Psoas muscle (tissue), 7 donors: ENCODE measurements at regions not wholly inside any gene's neighbourhood (a gene's known extent, or its start where the extent isn't known, plus 50 kb on each side); places are given as distances from the start of the nearest gene placed in this dataset.

Source experiments
- ATAC-seq, 4 donors: fragments of 200-7000 bp; cut with Tn5 transposase; one replicate each; pipeline ENCODE4 v1.9.1; 2020; ENCODE audit warnings: moderate library complexity in 3 of 4, mild to moderate bottlenecking in 2 of 4
- DNase-seq, 2 donors: peaks; one replicate each; pipeline ENCODE4 v3.0.0-alpha.2; 2020
- H3K27ac ChIP-seq: fragments of 200-600 bp; one replicate; pipeline ENCODE4 v1.8.0; 2022
- H3K27me3 ChIP-seq, 3 donors: fragments of 200-600 bp in 1 of 3; one replicate each; pipeline versions ENCODE4 v1.6.1 to v1.8.0; 2013 to 2022; ENCODE audit warnings: low read length in 2 of 3, mild to moderate bottlenecking in 2 of 3, moderate library complexity in 1 of 3; ENCODE audit not compliant: insufficient read depth in 3 of 3
- H3K36me3 ChIP-seq, 2 donors: fragments of 200-600 bp in 1 of 2; one replicate each; pipeline versions ENCODE4 v1.6.1 to v1.8.0; 2013 to 2022; ENCODE audit warnings: low read depth in 1 of 2, mild to moderate bottlenecking in 1 of 2, moderate library complexity in 1 of 2; ENCODE audit not compliant: insufficient read depth in 1 of 2
- H3K4me1 ChIP-seq: fragments of 200-600 bp; one replicate; pipeline ENCODE4 v1.8.0; 2022
- H3K4me3 ChIP-seq: fragments of 200-600 bp; one replicate; pipeline ENCODE4 v1.8.0; 2022; ENCODE audit warnings: mild to moderate bottlenecking
- H3K9me3 ChIP-seq: fragments of 200-600 bp; one replicate; pipeline ENCODE4 v1.8.0; 2022
- CTCF ChIP-seq: fragments of 200-600 bp; IDR thresholded peaks from one replicate; pipeline ENCODE4 v1.8.0; 2022; ENCODE audit warnings: antibody characterized with exemption
- WGBS, 3 donors: extraction: QIAGEN DNeasy Blood & Tissue Kit; methylation state at CpG; one replicate each; pipeline versions ENCODE4 v1.1.6 to v1.1.7; 2013; 5-methylcytosine and 5-hydroxymethylcytosine counted together
- intact Hi-C, 2 donors: fragments of 100-400 bp; cut with DNase I; formaldehyde crosslinking; loops; one replicate each; pipeline versions ENCODE4 v1.11.0 to v1.14.2; 2022
- donor health status: healthy with polysubstance abuse.
- donor health status: DM: no; HTN: no; CAD: no; lungs with moderate emphysema.
- donor health status: Bipolar disorder and iron deficiency.
- donor health status: healthy.
- donor health status: DM: yes; HTN: yes; CAD: no.
- donor health status: DM: no; HTN: no; CAD: no.
- donor health status: DM: yes; HTN: yes; CAD: no.

- H3K27ac ChIP-seq = no peak overlapping the region
- 83 to 86% (median 83%) methylated on average over 5 of the region's 5 CpGs for WGBS, 3 donors
- no peaks in the 10 kb centered on the region for H3K36me3 ChIP-seq
- no peaks in the 10 kb centered on the region for H3K27me3 ChIP-seq
- no peaks in the 10 kb centered on the region for H3K4me1 ChIP-seq
- no peaks in the 10 kb centered on the region for H3K9me3 ChIP-seq
- DNase-seq = no peak
- no peak for TF ChIP-seq CTCF
- intact Hi-C loops = no loop called here
- H3K4me3 ChIP-seq = no peak overlapping the region
- no peak for ATAC-seq
Measured at GRCh38 chr15:46270481-46271147, 635.8 kb downstream of the SQOR start.

- Histone ChIP-seq H3K36me3 (no peaks in the 10 kb centered on the region), H3K27me3 (no peaks in the 10 kb centered on the region), H3K9me3 (no peaks in the 10 kb centered on the region), H3K27ac (no peak overlapping the region), H3K4me3 (no peak overlapping the region), H3K4me1 (no peaks in the 10 kb centered on the region)
- no peak for TF ChIP-seq CTCF
- DNase-seq = no peak
- ATAC-seq = no peak
- WGBS, 3 donors = 34 to 54% (median 48%) methylated on average over 1 of the region's 1 CpG
- intact Hi-C loops = loop anchor here in 1 of 2 donors (1.0 kb wide), 1 partner anchor 11 kb away; no protein-coding TSS in a partner anchor
Measured at GRCh38 chr15:46275701-46276100, 640.9 kb downstream of the SQOR start.

- TF ChIP-seq CTCF = no peak
- H3K36me3 ChIP-seq = no peaks in the 10 kb centered on the region
- H3K4me1 ChIP-seq = no peaks in the 10 kb centered on the region
- H3K27ac ChIP-seq = no peak overlapping the region
- H3K27me3 ChIP-seq = no peaks in the 10 kb centered on the region
- no peaks in the 10 kb centered on the region for H3K9me3 ChIP-seq
- no peak for DNase-seq
- intact Hi-C loops = no loop called here
- ATAC-seq = no peak
- H3K4me3 ChIP-seq = no peak overlapping the region
Measured at GRCh38 chr15:46277451-46277850, 642.6 kb downstream of the SQOR start.

- no peak overlapping the region for H3K4me3 ChIP-seq
- H3K27ac ChIP-seq = no peak overlapping the region
- 29 to 43% (median 29%) methylated on average over 5 of the region's 5 CpGs for WGBS, 3 donors
- ATAC-seq (no peak), DNase-seq (no peak)
- H3K27me3 ChIP-seq = no peaks in the 10 kb centered on the region
- no peaks in the 10 kb centered on the region for H3K4me1 ChIP-seq
- no peaks in the 10 kb centered on the region for H3K36me3 ChIP-seq
- intact Hi-C loops = no loop called here
- no peaks in the 10 kb centered on the region for H3K9me3 ChIP-seq
- TF ChIP-seq CTCF = no peak
Measured at GRCh38 chr15:46278062-46278461, 643.2 kb downstream of the SQOR start.

- no peaks in the 10 kb centered on the region for H3K4me1 ChIP-seq
- no peaks in the 10 kb centered on the region for H3K27me3 ChIP-seq
- no peak for DNase-seq
- no peaks in the 10 kb centered on the region for H3K36me3 ChIP-seq
- WGBS, 3 donors = 19 to 21% (median 19%) methylated on average over 5 of the region's 5 CpGs
- no peak for TF ChIP-seq CTCF
- no peak overlapping the region for H3K4me3 ChIP-seq
- no peak overlapping the region for H3K27ac ChIP-seq
- no peaks in the 10 kb centered on the region for H3K9me3 ChIP-seq
- ATAC-seq = no peak
- intact Hi-C loops = no loop called here
Measured at GRCh38 chr15:46278486-46279090, 643.8 kb downstream of the SQOR start.
